ENCODE measurements at regions not wholly inside any gene's neighbourhood (a gene's known extent, or its start where the extent isn't known, plus 50 kb on each side); places are given as distances from the start of the nearest gene placed in this dataset.

DNA sequence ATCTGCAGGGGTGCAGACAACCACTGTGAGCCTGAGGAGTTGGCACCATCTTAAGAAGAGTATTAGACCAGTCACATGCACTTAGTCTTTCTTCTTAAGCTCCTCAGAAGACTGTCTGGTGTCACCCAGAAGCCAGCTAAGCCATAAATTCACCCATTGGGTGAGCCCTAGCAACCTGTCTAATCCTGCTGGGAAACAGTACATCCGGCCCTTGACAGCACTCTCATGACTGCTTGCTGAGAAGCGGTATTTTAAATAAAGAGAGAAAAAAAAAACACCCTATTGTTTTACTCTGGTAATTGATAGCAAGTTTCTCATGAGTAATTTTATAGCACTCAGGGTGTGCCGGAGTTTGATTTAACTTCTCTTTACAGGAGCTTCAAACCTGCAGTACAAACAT lies 134.7 kb downstream of the SOX9 start:
- TF ChIP-seq, protein P1, sequence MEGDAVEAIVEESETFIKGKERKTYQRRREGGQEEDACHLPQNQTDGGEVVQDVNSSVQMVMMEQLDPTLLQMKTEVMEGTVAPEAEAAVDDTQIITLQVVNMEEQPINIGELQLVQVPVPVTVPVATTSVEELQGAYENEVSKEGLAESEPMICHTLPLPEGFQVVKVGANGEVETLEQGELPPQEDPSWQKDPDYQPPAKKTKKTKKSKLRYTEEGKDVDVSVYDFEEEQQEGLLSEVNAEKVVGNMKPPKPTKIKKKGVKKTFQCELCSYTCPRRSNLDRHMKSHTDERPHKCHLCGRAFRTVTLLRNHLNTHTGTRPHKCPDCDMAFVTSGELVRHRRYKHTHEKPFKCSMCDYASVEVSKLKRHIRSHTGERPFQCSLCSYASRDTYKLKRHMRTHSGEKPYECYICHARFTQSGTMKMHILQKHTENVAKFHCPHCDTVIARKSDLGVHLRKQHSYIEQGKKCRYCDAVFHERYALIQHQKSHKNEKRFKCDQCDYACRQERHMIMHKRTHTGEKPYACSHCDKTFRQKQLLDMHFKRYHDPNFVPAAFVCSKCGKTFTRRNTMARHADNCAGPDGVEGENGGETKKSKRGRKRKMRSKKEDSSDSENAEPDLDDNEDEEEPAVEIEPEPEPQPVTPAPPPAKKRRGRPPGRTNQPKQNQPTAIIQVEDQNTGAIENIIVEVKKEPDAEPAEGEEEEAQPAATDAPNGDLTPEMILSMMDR (IDR thresholded peaks at IDR 0.05) = no peak
- TF ChIP-seq, protein P2, sequence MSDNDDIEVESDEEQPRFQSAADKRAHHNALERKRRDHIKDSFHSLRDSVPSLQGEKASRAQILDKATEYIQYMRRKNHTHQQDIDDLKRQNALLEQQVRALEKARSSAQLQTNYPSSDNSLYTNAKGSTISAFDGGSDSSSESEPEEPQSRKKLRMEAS (IDR thresholded peaks at IDR 0.05) = no peak
- TF ChIP-seq, protein P3, sequence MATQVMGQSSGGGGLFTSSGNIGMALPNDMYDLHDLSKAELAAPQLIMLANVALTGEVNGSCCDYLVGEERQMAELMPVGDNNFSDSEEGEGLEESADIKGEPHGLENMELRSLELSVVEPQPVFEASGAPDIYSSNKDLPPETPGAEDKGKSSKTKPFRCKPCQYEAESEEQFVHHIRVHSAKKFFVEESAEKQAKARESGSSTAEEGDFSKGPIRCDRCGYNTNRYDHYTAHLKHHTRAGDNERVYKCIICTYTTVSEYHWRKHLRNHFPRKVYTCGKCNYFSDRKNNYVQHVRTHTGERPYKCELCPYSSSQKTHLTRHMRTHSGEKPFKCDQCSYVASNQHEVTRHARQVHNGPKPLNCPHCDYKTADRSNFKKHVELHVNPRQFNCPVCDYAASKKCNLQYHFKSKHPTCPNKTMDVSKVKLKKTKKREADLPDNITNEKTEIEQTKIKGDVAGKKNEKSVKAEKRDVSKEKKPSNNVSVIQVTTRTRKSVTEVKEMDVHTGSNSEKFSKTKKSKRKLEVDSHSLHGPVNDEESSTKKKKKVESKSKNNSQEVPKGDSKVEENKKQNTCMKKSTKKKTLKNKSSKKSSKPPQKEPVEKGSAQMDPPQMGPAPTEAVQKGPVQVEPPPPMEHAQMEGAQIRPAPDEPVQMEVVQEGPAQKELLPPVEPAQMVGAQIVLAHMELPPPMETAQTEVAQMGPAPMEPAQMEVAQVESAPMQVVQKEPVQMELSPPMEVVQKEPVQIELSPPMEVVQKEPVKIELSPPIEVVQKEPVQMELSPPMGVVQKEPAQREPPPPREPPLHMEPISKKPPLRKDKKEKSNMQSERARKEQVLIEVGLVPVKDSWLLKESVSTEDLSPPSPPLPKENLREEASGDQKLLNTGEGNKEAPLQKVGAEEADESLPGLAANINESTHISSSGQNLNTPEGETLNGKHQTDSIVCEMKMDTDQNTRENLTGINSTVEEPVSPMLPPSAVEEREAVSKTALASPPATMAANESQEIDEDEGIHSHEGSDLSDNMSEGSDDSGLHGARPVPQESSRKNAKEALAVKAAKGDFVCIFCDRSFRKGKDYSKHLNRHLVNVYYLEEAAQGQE (IDR thresholded peaks at IDR 0.05) = no peak
- TF ChIP-seq RAD21 (conservative IDR thresholded peaks at IDR 0.05 in 1 of 2, IDR thresholded peaks at IDR 0.05 in 1 of 2) (no peak), ESRRA (IDR thresholded peaks at IDR 0.05; ENCODE audit: borderline replicate concordance, low read length) (no peak), KDM1A (IDR thresholded peaks at IDR 0.05; ENCODE audit: low read depth) (no peak), POLR2A (IDR thresholded peaks at IDR 0.05; ENCODE audit: low read length) (no peak)
- TF ChIP-seq, protein P4, sequence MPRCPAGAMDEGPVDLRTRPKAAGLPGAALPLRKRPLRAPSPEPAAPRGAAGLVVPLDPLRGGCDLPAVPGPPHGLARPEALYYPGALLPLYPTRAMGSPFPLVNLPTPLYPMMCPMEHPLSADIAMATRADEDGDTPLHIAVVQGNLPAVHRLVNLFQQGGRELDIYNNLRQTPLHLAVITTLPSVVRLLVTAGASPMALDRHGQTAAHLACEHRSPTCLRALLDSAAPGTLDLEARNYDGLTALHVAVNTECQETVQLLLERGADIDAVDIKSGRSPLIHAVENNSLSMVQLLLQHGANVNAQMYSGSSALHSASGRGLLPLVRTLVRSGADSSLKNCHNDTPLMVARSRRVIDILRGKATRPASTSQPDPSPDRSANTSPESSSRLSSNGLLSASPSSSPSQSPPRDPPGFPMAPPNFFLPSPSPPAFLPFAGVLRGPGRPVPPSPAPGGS (IDR thresholded peaks at IDR 0.05) = no peak
